ENCODE measurements at regions not wholly inside any gene's neighbourhood (a gene's known extent, or its start where the extent isn't known, plus 50 kb on each side); places are given as distances from the start of the nearest gene placed in this dataset.

DNA sequence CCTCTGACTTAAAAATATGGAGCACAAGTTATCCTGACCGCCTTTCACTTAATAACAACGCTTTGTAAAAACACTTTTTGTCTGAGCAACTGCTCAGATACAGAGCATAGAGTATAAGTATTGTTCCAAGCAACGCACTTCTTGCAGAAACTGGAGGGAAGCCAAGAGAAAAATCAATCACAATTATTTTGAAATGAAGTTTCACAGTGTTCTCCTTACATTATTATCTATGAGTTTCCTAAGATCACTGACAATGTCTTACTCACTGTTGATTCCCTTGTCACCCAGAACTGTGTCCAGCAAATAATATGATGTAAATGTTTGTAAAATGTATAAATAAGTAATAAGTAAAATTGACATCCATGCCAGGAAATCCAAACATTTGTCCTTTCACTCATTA is 184.6 kb upstream of the GPR149 start:
- TF ChIP-seq, protein P1, sequence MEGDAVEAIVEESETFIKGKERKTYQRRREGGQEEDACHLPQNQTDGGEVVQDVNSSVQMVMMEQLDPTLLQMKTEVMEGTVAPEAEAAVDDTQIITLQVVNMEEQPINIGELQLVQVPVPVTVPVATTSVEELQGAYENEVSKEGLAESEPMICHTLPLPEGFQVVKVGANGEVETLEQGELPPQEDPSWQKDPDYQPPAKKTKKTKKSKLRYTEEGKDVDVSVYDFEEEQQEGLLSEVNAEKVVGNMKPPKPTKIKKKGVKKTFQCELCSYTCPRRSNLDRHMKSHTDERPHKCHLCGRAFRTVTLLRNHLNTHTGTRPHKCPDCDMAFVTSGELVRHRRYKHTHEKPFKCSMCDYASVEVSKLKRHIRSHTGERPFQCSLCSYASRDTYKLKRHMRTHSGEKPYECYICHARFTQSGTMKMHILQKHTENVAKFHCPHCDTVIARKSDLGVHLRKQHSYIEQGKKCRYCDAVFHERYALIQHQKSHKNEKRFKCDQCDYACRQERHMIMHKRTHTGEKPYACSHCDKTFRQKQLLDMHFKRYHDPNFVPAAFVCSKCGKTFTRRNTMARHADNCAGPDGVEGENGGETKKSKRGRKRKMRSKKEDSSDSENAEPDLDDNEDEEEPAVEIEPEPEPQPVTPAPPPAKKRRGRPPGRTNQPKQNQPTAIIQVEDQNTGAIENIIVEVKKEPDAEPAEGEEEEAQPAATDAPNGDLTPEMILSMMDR (IDR thresholded peaks at IDR 0.05), result no peak
- no peak for TF ChIP-seq POLR2A (IDR thresholded peaks at IDR 0.05)
- no peak overlapping the region for H3K4me3 ChIP-seq (ENCODE audit: low read depth, poor library complexity, severe bottlenecking)
- intact Hi-C loops (cut with DNase I; ENCODE audit: low total_unique reads), result no loop called here
- WGBS, 2 donors, result 48 to 60% methylated on average over 3 of the region's 3 CpGs
- no peak for DNase-seq (ENCODE audit: low spot score in 2 of 2)

DNA sequence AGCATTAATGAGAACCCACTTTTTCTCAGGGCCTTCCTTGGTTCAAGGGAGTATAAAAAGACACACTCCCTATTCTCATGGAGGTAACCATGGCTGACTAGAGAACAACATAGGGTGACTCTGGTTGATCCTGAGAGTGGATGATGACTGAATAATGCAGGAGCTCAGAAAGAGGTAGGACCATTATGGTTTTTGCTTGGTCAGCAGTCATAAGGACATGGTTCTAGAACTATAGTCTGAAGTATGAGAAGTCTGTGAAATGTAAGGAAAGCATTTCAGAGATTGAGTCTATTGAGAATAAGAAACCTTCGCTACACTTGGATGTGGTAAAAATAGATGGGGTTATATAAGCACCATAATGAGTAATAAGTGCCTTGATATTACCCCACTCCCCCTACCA is 184.1 kb upstream of the GPR149 start:
- TF ChIP-seq, protein P1 (IDR thresholded peaks at IDR 0.05), result no peak
- TF ChIP-seq POLR2A (IDR thresholded peaks at IDR 0.05), result no peak
- WGBS, 2 donors, result 91 to 92% methylated on average over 1 of the region's 1 CpG
- no peak for DNase-seq (ENCODE audit: low spot score in 2 of 2)
- intact Hi-C loops (cut with DNase I; ENCODE audit: low total_unique reads), result no loop called here
- no peak overlapping the region for H3K4me3 ChIP-seq (ENCODE audit: low read depth, poor library complexity, severe bottlenecking)

GRCh38 chr3:154602241-154602640 is 172.3 kb upstream of the GPR149 start:
- no peak for TF ChIP-seq POLR2A (IDR thresholded peaks at IDR 0.05)
- TF ChIP-seq, protein P1 (IDR thresholded peaks at IDR 0.05), result no peak
- H3K4me3 ChIP-seq (ENCODE audit: low read depth, poor library complexity, severe bottlenecking), result no peak overlapping the region
- DNase-seq (ENCODE audit: low spot score in 2 of 2), result no peak
- intact Hi-C loops (cut with DNase I; ENCODE audit: low total_unique reads), result no loop called here

DNA sequence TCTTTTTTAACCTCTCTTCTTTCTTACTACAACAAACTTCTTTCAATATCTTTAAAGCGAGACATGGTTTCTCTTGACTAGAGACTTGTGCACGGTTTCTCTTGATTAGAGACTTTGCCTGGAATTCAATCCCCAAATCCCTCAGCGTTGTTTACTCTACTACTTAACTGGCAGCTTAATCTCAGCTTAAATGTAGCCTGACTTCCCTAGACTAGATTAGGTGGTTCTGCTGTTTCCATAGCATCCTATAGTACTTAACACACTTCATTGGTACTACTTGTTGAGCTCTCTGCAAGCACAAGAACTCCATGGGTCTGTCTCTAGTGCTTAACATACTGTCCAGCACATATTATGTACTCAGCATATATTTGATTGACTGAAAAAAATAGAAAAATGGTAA is 168.2 kb upstream of the GPR149 start:
- no peak overlapping the region for H3K4me3 ChIP-seq (ENCODE audit: low read depth, poor library complexity, severe bottlenecking)
- TF ChIP-seq POLR2A (IDR thresholded peaks at IDR 0.05), result no peak
- TF ChIP-seq, protein P1 (IDR thresholded peaks at IDR 0.05), result no peak
- WGBS, 2 donors, result 89 to 91% methylated on average over 3 of the region's 3 CpGs
- intact Hi-C loops (cut with DNase I; ENCODE audit: low total_unique reads), result no loop called here
- DNase-seq (ENCODE audit: low spot score in 2 of 2), result no peak

DNA sequence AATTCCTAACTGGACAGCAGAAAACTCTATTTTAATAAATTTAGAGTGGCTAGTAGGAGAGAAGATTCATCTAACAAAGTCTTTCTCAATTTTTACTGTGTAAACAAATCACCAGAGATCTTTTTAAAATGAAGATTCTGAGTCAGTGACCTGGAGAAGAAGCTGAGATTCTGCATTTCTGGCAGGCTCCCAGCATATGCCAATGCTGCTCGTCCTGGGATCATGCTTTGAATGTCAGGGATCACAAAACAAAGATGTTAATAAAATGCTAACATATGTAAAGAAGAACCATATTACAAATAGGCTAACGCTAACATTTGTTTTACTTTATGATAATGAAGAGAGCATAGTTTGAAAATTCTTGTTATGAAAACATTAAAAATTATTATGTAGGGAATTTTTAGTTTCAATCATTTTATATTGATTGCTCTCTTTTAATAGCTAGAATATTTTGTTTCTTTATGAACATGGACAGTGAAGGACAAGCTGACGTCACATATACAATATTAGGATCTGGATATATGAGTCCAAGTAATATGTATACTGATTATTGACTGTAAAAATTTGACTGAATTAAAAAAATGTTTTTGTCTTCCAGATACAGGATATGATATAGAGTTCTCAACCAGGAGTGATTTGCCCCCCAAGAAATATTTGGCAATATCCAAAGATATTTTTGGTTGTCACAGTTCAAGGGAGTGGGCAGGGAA is 160.8 kb upstream of the GPR149 start:
- H3K4me3 ChIP-seq (ENCODE audit: low read depth, poor library complexity, severe bottlenecking), result no peak overlapping the region
- intact Hi-C loops (cut with DNase I; ENCODE audit: low total_unique reads), result no loop called here
- no peak for TF ChIP-seq POLR2A (IDR thresholded peaks at IDR 0.05)
- TF ChIP-seq, protein P1 (IDR thresholded peaks at IDR 0.05), result no peak
- no peak for DNase-seq (ENCODE audit: low spot score in 2 of 2)
- 65 to 70% methylated on average over 3 of the region's 3 CpGs for WGBS, 2 donors

DNA sequence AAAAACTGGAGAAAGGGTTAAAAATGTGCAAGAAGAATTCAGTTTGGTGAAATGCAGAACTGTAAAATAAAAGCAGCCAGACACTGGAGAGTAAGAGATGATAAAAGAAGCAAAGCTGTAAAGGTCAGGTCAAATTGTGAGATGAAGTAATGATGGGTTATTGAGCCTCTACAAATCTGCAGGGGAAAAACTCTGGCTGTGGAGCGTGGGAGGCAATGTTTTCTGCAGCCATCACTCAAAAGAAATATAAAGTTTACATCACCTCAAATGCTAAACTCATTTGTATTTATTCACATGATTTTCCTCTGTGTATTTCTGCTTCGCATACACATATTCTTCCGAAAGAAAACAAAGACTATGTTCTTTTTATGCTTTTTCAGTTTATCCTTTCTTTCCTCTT is 158.8 kb upstream of the GPR149 start:
- 80 to 81% methylated on average over 3 of the region's 3 CpGs for WGBS, 2 donors
- no peak overlapping the region for H3K4me3 ChIP-seq (ENCODE audit: low read depth, poor library complexity, severe bottlenecking)
- TF ChIP-seq, protein P1 (IDR thresholded peaks at IDR 0.05), result no peak
- no peak for TF ChIP-seq POLR2A (IDR thresholded peaks at IDR 0.05)
- DNase-seq (ENCODE audit: low spot score in 2 of 2), result no peak
- intact Hi-C loops (cut with DNase I; ENCODE audit: low total_unique reads), result no loop called here

Measured in lower leg skin (tissue), 4 donors.